ES-I3 (cell line): ENCODE measurements at regions not wholly inside any gene's neighbourhood (a gene's known extent, or its start where the extent isn't known, plus 50 kb on each side); places are given as distances from the start of the nearest gene placed in this dataset.
"Not testable (repeated sequence)": the region's sequence is repeated elsewhere in the genome, so short reads cannot be mapped to it uniquely, and the experiment has no call there.

Source experiments
- H3K36me3 ChIP-seq: 2 replicates; pipeline ENCODE4 v1.6.1; 2013; ENCODE audit warnings: mild to moderate bottlenecking, low read length, control low read depth, moderate library complexity; ENCODE audit not compliant: insufficient read depth
- H3K4me1 ChIP-seq: 2 replicates; pipeline ENCODE4 v1.6.1; 2013; ENCODE audit warnings: mild to moderate bottlenecking, control low read depth, low read length; ENCODE audit not compliant: insufficient read depth
- H3K9ac ChIP-seq: 2 replicates; pipeline ENCODE4 v1.6.1; 2013; ENCODE audit warnings: low read depth, mild to moderate bottlenecking, low read length, moderate library complexity
- H3K9me3 ChIP-seq: 2 replicates; pipeline ENCODE4 v1.6.1; 2013; ENCODE audit warnings: mild to moderate bottlenecking, low read length, moderate library complexity; ENCODE audit not compliant: control insufficient read depth, insufficient read depth

DNA sequence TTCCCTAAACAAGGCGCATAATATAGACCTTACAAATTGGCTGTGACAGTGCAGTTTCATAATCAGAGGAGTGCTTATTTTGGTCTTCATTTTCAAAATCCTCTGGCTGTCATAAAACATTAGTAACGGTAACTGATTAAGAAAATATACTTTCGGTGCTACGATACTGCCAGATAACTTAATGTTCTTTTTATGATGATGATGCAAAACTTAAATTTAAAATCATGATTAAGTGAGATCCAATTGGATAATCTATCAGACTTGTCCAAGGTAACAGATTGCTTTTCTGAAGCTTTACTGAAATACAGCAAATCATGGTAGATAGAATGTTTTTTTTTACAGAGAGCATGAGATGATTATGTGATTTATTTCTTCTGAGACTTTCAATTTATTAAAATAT is 364.2 kb upstream of the CNTN3 start:
- peaks cover 12% of the 10 kb centered on the region; the same call in 1 of the 2 replicates for H3K4me1 ChIP-seq
- no peaks in the 10 kb centered on the region for H3K36me3 ChIP-seq
- no peak overlapping the region for H3K9ac ChIP-seq
- no peaks in the 10 kb centered on the region for H3K9me3 ChIP-seq

- not testable (repeated sequence) for H3K9ac ChIP-seq, H3K36me3 ChIP-seq, H3K4me1 ChIP-seq, H3K9me3 ChIP-seq
These were observed 370.8 kb upstream of the CNTN3 start for GRCh38 chr3:74985028-74985904.

GRCh38 chr3:74988095-74988494 is 373.6 kb upstream of the CNTN3 start:
- no peaks in the 10 kb centered on the region for H3K36me3 ChIP-seq
- no peak overlapping the region for H3K9ac ChIP-seq
- H3K9me3 ChIP-seq = no peaks in the 10 kb centered on the region
- H3K4me1 ChIP-seq = no peaks in the 10 kb centered on the region

- Histone ChIP-seq H3K9ac (no peak overlapping the region), H3K36me3 (no peaks in the 10 kb centered on the region), H3K4me1 (no peaks in the 10 kb centered on the region), H3K9me3 (no peaks in the 10 kb centered on the region)
These were observed 378.4 kb upstream of the CNTN3 start for GRCh38 chr3:74992898-74993297.

GRCh38 chr3:75001330-75001729 is 386.9 kb upstream of the CNTN3 start:
- Histone ChIP-seq H3K9ac (no peak overlapping the region), H3K36me3 (no peaks in the 10 kb centered on the region), H3K4me1 (no peaks in the 10 kb centered on the region), H3K9me3 (no peaks in the 10 kb centered on the region)

- H3K36me3 ChIP-seq = no peaks in the 10 kb centered on the region
- H3K9me3 ChIP-seq = no peaks in the 10 kb centered on the region
- no peaks in the 10 kb centered on the region for H3K4me1 ChIP-seq
- H3K9ac ChIP-seq = no peak overlapping the region
These were observed 398.4 kb upstream of the CNTN3 start for GRCh38 chr3:75012791-75013331.

DNA sequence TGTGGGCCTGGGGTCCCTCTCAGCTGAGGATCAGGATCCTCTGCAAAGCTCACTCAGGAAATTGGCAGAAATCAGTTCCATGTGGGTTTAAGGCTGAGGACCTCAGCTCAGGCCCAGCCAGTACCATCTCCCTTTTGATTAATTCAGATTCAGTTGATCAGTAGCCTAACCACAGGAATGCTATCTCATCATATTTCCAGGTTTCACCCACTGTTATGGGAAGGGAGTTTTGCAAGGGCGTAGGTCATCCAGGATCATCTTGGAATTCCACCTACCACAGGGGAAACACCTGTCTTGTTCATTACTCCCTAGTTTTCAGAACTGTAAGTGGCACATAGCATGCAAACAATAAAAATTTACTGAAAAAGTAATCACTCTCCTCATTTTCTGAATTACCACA is 399.5 kb upstream of the CNTN3 start:
- H3K9me3 ChIP-seq = no peaks in the 10 kb centered on the region
- H3K36me3 ChIP-seq = no peaks in the 10 kb centered on the region
- H3K9ac ChIP-seq = no peak overlapping the region
- no peaks in the 10 kb centered on the region for H3K4me1 ChIP-seq

DNA sequence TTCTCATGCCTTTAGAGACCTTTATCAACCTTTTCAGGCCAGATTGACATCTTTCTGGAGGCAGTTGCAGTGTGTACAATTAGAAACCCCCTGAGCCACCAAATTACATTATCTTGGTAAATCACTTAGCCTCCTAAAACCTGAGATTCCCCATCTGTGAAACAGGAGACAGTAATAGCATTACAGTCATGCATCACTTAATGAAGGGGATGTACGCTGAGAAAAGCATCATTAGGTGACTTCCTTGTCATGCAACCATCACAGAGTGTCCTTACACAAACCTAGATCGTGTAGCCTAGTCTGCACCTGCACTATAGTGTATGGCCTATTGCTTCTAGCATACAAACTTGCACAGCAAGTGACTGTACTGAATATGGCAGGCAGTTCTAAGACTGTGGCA is 400.8 kb upstream of the CNTN3 start:
- Histone ChIP-seq H3K9ac (no peak overlapping the region), H3K9me3 (no peaks in the 10 kb centered on the region), H3K4me1 (no peaks in the 10 kb centered on the region), H3K36me3 (no peaks in the 10 kb centered on the region)

DNA sequence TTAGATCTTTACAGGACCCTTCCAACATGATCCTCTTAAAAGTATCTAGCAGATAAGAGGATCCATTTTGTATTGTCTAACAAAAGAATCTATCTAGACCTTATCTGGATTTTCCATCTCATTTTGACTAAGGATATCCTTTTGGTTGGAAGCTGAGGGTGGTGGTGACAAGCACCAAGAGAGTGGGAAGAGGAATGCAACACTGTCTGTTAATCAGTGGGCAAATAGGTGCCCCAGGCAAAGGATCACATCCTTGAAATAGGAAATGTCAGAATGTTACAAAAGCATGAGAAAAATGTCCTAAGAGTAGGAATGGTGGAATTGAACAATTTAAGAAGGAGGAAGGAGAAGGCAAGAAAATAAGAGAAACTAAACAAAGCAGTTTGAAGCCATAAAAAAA is 420.7 kb upstream of the CNTN3 start:
- Histone ChIP-seq H3K4me1 (no peaks in the 10 kb centered on the region), H3K36me3 (no peaks in the 10 kb centered on the region), H3K9me3 (no peaks in the 10 kb centered on the region)

DNA sequence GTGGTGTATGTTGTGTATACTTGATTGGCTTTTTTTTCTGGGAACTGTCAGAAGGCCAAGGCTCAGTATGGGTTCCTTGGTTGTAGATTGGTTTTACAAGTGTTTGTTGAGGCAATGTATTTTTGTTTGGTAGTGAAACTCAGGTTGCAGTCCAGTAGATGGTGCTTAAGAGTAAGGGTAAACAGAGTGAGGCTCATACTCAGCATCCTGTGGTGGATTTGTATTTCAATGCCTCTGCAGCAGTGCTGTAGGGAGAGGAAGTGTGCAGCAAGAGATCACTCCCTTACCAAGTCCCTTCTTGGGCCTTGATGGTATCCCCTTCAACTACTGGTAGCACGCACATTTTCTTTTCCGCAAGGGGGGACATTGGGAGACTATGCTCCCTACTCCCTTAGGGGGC is 428.5 kb upstream of the CNTN3 start:
- Histone ChIP-seq H3K4me1 (no peaks in the 10 kb centered on the region), H3K9ac (no peak overlapping the region), H3K36me3 (no peaks in the 10 kb centered on the region), H3K9me3 (no peaks in the 10 kb centered on the region; the same call in 1 of the 2 replicates)

More for the DNA sequence above, 420.7 kb upstream of the CNTN3 start:
- H3K9ac ChIP-seq = no peak overlapping the region

DNA sequence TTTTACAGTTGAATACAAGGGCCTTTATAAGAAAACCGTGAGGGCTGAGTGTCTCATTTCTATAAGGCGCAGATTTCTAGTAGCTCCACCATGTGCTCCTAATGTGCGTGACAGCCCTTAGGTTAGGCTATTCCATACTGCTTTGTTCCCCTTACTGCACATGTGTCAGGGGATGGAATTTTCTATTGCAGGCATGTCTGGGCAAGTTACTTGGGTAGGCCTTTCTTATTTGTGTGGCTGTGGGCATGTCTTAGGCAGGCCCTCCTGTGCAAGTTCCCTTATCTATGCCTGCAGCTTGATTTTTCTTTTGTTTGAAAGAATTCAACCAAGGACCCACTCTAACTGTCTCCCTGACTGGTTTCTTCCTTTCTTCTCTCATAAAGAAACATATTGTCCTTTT is 434.2 kb upstream of the CNTN3 start:
- Histone ChIP-seq H3K9me3 (peaks cover 10% of the 10 kb centered on the region), H3K9ac (no peak overlapping the region), H3K36me3 (no peaks in the 10 kb centered on the region), H3K4me1 (no peaks in the 10 kb centered on the region)

GRCh38 chr3:75049533-75049932 is 435.1 kb upstream of the CNTN3 start:
- Histone ChIP-seq H3K9me3 (peaks cover 10% of the 10 kb centered on the region), H3K9ac (no peak overlapping the region), H3K4me1 (no peaks in the 10 kb centered on the region), H3K36me3 (no peaks in the 10 kb centered on the region)

GRCh38 chr3:75059120-75059519 is 444.7 kb upstream of the CNTN3 start:
- Histone ChIP-seq H3K4me1 (no peaks in the 10 kb centered on the region), H3K9ac (no peak overlapping the region), H3K36me3 (no peaks in the 10 kb centered on the region), H3K9me3 (no peaks in the 10 kb centered on the region; the same call in 1 of the 2 replicates)

GRCh38 chr3:75061806-75062205 is 447.3 kb upstream of the CNTN3 start:
- Histone ChIP-seq H3K9ac (no peak overlapping the region), H3K9me3 (no peaks in the 10 kb centered on the region; the same call in 1 of the 2 replicates), H3K36me3 (no peaks in the 10 kb centered on the region), H3K4me1 (no peaks in the 10 kb centered on the region)

- no peaks in the 10 kb centered on the region for H3K9me3 ChIP-seq
- H3K36me3 ChIP-seq = no peaks in the 10 kb centered on the region
- no peak overlapping the region for H3K9ac ChIP-seq
- no peaks in the 10 kb centered on the region for H3K4me1 ChIP-seq
These were observed 460.7 kb upstream of the CNTN3 start for GRCh38 chr3:75075158-75075557.
